K562 (cell line): ENCODE measurements at regions not wholly inside any gene's neighbourhood (a gene's known extent, or its start where the extent isn't known, plus 50 kb on each side); places are given as distances from the start of the nearest gene placed in this dataset.

Source experiments
- DPF2 ChIP-seq: fragments of 450-650 bp; IDR thresholded peaks from 2 replicates; pipeline ENCODE4 v1.6.1; 2016
- KAT2B ChIP-seq: IDR thresholded peaks from one replicate; pipeline ENCODE4 v1.6.1; 2012; ENCODE audit warnings: low read depth, mild to moderate bottlenecking, control low read depth, inconsistent platforms, low read length, moderate library complexity
- RBM25 ChIP-seq: fragments of 200-400 bp; formaldehyde crosslinking; IDR thresholded peaks from 2 replicates; pipeline ENCODE4 v1.6.1; 2018; ENCODE audit warnings: low read length, low read depth, moderate library complexity; ENCODE audit not compliant: severe bottlenecking
- TF ChIP-seq, protein P1 (sequence below): fragments of 450-650 bp; IDR thresholded peaks from 2 replicates; pipeline ENCODE4 v1.6.1; 2016; ENCODE audit warnings: mild to moderate bottlenecking, moderate library complexity
- TF ChIP-seq, protein P2 (sequence below): fragments of 250-450 bp; sonication (Bioruptor Pico); IDR thresholded peaks from 2 replicates; pipeline ENCODE4 v1.8.0; 2021; ENCODE audit warnings: moderate library complexity, mild to moderate bottlenecking, inconsistent platforms

DNA sequence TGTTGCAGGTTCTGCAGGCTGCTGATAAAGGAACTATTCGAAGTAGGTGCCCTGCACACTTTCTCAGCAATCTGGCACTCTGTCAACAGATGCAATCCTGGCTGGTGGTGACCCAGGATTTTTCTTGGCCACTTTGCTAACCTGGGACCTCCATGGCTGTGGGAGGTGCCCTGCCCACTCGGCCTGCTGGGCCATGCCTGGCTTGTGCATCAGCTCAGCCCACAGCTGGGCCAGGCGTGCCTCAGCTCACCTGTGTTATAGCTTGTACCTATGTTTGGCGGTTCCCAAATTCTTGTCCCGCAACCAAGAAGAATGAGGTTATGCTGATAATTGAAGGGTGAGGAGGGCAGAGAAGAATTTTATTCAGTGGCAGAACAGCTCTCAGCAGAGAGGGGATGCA, 141.7 kb downstream of the NPY start (continued):
- TF ChIP-seq, protein P1, sequence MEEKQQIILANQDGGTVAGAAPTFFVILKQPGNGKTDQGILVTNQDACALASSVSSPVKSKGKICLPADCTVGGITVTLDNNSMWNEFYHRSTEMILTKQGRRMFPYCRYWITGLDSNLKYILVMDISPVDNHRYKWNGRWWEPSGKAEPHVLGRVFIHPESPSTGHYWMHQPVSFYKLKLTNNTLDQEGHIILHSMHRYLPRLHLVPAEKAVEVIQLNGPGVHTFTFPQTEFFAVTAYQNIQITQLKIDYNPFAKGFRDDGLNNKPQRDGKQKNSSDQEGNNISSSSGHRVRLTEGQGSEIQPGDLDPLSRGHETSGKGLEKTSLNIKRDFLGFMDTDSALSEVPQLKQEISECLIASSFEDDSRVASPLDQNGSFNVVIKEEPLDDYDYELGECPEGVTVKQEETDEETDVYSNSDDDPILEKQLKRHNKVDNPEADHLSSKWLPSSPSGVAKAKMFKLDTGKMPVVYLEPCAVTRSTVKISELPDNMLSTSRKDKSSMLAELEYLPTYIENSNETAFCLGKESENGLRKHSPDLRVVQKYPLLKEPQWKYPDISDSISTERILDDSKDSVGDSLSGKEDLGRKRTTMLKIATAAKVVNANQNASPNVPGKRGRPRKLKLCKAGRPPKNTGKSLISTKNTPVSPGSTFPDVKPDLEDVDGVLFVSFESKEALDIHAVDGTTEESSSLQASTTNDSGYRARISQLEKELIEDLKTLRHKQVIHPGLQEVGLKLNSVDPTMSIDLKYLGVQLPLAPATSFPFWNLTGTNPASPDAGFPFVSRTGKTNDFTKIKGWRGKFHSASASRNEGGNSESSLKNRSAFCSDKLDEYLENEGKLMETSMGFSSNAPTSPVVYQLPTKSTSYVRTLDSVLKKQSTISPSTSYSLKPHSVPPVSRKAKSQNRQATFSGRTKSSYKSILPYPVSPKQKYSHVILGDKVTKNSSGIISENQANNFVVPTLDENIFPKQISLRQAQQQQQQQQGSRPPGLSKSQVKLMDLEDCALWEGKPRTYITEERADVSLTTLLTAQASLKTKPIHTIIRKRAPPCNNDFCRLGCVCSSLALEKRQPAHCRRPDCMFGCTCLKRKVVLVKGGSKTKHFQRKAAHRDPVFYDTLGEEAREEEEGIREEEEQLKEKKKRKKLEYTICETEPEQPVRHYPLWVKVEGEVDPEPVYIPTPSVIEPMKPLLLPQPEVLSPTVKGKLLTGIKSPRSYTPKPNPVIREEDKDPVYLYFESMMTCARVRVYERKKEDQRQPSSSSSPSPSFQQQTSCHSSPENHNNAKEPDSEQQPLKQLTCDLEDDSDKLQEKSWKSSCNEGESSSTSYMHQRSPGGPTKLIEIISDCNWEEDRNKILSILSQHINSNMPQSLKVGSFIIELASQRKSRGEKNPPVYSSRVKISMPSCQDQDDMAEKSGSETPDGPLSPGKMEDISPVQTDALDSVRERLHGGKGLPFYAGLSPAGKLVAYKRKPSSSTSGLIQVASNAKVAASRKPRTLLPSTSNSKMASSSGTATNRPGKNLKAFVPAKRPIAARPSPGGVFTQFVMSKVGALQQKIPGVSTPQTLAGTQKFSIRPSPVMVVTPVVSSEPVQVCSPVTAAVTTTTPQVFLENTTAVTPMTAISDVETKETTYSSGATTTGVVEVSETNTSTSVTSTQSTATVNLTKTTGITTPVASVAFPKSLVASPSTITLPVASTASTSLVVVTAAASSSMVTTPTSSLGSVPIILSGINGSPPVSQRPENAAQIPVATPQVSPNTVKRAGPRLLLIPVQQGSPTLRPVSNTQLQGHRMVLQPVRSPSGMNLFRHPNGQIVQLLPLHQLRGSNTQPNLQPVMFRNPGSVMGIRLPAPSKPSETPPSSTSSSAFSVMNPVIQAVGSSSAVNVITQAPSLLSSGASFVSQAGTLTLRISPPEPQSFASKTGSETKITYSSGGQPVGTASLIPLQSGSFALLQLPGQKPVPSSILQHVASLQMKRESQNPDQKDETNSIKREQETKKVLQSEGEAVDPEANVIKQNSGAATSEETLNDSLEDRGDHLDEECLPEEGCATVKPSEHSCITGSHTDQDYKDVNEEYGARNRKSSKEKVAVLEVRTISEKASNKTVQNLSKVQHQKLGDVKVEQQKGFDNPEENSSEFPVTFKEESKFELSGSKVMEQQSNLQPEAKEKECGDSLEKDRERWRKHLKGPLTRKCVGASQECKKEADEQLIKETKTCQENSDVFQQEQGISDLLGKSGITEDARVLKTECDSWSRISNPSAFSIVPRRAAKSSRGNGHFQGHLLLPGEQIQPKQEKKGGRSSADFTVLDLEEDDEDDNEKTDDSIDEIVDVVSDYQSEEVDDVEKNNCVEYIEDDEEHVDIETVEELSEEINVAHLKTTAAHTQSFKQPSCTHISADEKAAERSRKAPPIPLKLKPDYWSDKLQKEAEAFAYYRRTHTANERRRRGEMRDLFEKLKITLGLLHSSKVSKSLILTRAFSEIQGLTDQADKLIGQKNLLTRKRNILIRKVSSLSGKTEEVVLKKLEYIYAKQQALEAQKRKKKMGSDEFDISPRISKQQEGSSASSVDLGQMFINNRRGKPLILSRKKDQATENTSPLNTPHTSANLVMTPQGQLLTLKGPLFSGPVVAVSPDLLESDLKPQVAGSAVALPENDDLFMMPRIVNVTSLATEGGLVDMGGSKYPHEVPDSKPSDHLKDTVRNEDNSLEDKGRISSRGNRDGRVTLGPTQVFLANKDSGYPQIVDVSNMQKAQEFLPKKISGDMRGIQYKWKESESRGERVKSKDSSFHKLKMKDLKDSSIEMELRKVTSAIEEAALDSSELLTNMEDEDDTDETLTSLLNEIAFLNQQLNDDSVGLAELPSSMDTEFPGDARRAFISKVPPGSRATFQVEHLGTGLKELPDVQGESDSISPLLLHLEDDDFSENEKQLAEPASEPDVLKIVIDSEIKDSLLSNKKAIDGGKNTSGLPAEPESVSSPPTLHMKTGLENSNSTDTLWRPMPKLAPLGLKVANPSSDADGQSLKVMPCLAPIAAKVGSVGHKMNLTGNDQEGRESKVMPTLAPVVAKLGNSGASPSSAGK = no peak
- no peak for TF ChIP-seq RBM25
- TF ChIP-seq, protein P2, sequence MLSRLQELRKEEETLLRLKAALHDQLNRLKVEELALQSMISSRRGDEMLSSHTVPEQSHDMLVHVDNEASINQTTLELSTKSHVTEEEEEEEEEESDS (CRISPR knock-in tag) = no peak
- no peak for TF ChIP-seq KAT2B
- no peak for TF ChIP-seq DPF2
